IPS DF 19.7 (cell line): ENCODE measurements at regions not wholly inside any gene's neighbourhood (a gene's known extent, or its start where the extent isn't known, plus 50 kb on each side); places are given as distances from the start of the nearest gene placed in this dataset.

Experiments used
- DNase-seq: peaks from one replicate; pipeline ENCODE4 v3.0.0-alpha.2; 2013; ENCODE audit warnings: low read depth, low spot score

- DNase-seq = no peak
Measured at GRCh38 chr16:8519179-8519578, 71.1 kb downstream of the TMEM114 start.

GRCh38 chr16:8517280-8517679 is 73.0 kb downstream of the TMEM114 start:
- no peak for DNase-seq

- DNase-seq = no peak
Measured at GRCh38 chr16:8516471-8516870, 73.8 kb downstream of the TMEM114 start.

GRCh38 chr16:8512941-8513624 is 77.2 kb downstream of the TMEM114 start:
- DNase-seq = no peak

GRCh38 chr16:8511464-8511863 is 78.8 kb downstream of the TMEM114 start:
- no peak for DNase-seq

GRCh38 chr16:8510160-8510559 is 80.2 kb downstream of the TMEM114 start:
- no peak for DNase-seq

- no peak for DNase-seq
Measured at GRCh38 chr16:8505327-8505991, 84.9 kb downstream of the TMEM114 start.

GRCh38 chr16:8502446-8502845 is 87.9 kb downstream of the TMEM114 start:
- no peak for DNase-seq

GRCh38 chr16:8500351-8500750 is 90.0 kb downstream of the TMEM114 start:
- no peak for DNase-seq

- DNase-seq = no peak
Measured at GRCh38 chr16:8496364-8496763, 93.9 kb downstream of the TMEM114 start.

GRCh38 chr16:8493972-8494371 is 96.3 kb downstream of the TMEM114 start:
- no peak for DNase-seq

GRCh38 chr16:8492690-8493089 is 97.6 kb downstream of the TMEM114 start:
- DNase-seq = no peak

GRCh38 chr16:8489580-8489979 is 100.7 kb downstream of the TMEM114 start:
- no peak for DNase-seq

- DNase-seq = no peak
Measured at GRCh38 chr16:8486985-8487384, 103.3 kb downstream of the TMEM114 start.

GRCh38 chr16:8483396-8483795 is 106.9 kb downstream of the TMEM114 start:
- DNase-seq = no peak

- DNase-seq = no peak
Measured at GRCh38 chr16:8481810-8482209, 108.5 kb downstream of the TMEM114 start.

- no peak for DNase-seq
Measured at GRCh38 chr16:8476824-8477223, 113.5 kb downstream of the TMEM114 start.

GRCh38 chr16:8474587-8474986 is 115.7 kb downstream of the TMEM114 start:
- no peak for DNase-seq

- no peak for DNase-seq
Measured at GRCh38 chr16:8469102-8469778, 121.1 kb downstream of the TMEM114 start.

- no peak for DNase-seq
Measured at GRCh38 chr16:8464979-8465378, 125.3 kb downstream of the TMEM114 start.

- DNase-seq = no peak
Measured at GRCh38 chr16:8459085-8459733, 131.1 kb downstream of the TMEM114 start.

GRCh38 chr16:8458481-8459046 is 131.7 kb downstream of the TMEM114 start:
- DNase-seq = no peak
